ENCODE measurements at regions not wholly inside any gene's neighbourhood (a gene's known extent, or its start where the extent isn't known, plus 50 kb on each side); places are given as distances from the start of the nearest gene placed in this dataset.

DNA sequence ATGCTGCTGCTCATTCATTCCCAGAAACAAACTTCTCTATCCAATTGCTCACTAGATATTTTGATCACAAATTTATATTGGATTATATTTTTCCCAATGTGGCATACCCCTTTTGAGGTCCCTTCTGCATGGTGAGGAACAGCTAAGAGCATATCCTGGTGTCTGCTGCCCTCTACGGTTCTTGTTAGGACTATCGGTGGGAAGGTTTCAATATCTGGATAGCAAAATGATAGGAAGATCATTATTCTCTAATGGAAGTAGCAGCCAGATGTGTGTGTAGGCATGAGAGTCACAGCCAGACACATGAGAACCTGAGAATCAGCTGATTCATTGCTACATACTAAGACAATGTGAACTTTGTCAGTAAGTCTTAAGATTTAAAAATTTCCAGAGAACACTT, 1422.4 kb upstream of the MIR17HG start:
- Histone ChIP-seq H3K9me3 (ENCODE audit: control insufficient read depth, insufficient read depth, low read length) (no peaks in the 10 kb centered on the region), H3K4me3 (ENCODE audit: low read depth, low read length) (no peak overlapping the region), H3K27ac (ENCODE audit: low read depth, low read length) (no peak overlapping the region), H3K27me3 (ENCODE audit: control insufficient read depth, insufficient read depth, low read length) (no peaks in the 10 kb centered on the region)
- TF ChIP-seq, protein P1, sequence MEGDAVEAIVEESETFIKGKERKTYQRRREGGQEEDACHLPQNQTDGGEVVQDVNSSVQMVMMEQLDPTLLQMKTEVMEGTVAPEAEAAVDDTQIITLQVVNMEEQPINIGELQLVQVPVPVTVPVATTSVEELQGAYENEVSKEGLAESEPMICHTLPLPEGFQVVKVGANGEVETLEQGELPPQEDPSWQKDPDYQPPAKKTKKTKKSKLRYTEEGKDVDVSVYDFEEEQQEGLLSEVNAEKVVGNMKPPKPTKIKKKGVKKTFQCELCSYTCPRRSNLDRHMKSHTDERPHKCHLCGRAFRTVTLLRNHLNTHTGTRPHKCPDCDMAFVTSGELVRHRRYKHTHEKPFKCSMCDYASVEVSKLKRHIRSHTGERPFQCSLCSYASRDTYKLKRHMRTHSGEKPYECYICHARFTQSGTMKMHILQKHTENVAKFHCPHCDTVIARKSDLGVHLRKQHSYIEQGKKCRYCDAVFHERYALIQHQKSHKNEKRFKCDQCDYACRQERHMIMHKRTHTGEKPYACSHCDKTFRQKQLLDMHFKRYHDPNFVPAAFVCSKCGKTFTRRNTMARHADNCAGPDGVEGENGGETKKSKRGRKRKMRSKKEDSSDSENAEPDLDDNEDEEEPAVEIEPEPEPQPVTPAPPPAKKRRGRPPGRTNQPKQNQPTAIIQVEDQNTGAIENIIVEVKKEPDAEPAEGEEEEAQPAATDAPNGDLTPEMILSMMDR (IDR thresholded peaks at IDR 0.05; ENCODE audit: low read depth, low read length) = peak; percentile 59
- CTCF ChIA-PET = interaction anchor here (0.8 to 1.6 kb wide), 2 partner anchors 550 to 563 kb away, joined by 3 to 5 read pairs; no protein-coding TSS in a partner anchor
- no peak for DNase-seq (ENCODE audit: low read depth, low spot score)
- POLR2A ChIA-PET = no interaction called here

DNA sequence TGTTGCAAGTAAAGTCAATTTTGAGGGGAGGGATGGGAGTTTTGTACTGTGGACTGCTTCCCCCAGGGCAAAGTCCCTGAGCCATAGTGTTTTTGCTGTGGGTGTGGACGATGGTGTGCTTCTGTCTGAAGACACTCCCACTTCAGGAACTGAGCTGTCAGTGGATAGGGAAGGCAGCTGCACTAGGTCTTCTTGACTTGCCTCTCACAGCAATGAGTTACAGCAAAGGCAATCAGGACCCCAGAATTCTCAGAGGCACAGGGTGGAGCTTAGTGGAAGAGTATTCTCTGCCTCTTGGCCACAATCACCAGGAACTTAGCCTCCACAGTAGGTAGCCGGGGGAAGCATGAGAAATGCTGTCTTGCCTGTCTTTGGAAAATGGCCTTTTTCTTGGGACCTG, 1416.6 kb upstream of the MIR17HG start:
- no peaks in the 10 kb centered on the region for H3K9me3 ChIP-seq (ENCODE audit: control insufficient read depth, insufficient read depth, low read length)
- no peaks in the 10 kb centered on the region for H3K27me3 ChIP-seq (ENCODE audit: control insufficient read depth, insufficient read depth, low read length)
- ChIA-PET POLR2A (no interaction called here), CTCF (no interaction called here)
- no peak overlapping the region for H3K27ac ChIP-seq (ENCODE audit: low read depth, low read length)
- DNase-seq (ENCODE audit: low read depth, low spot score) = no peak
- TF ChIP-seq, protein P1 (IDR thresholded peaks at IDR 0.05; ENCODE audit: low read depth, low read length) = no peak
- H3K4me3 ChIP-seq (ENCODE audit: low read depth, low read length) = no peak overlapping the region

DNA sequence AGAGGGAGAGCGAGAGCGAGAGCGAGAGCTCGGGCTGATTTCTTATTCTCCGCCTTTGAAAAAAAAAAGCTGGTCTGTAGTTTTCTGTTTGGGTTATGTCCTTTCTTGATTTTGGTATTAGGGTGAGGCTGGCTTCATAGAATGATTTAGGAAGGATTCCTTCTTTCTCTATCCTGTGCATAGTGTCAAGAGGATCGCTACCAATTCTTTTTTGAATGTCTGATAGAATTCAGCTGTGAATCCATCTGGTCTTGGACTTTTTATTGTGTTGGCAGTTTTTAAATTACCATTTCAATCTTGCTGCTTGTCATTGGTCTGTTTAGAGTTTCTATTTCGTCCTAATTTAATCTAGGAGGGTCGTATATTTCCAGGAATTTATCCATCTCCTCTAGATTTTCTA, 1414.6 kb upstream of the MIR17HG start:
- TF ChIP-seq, protein P1 (IDR thresholded peaks at IDR 0.05; ENCODE audit: low read depth, low read length) = no peak
- H3K4me3 ChIP-seq (ENCODE audit: low read depth, low read length) = no peak overlapping the region
- H3K27me3 ChIP-seq (ENCODE audit: control insufficient read depth, insufficient read depth, low read length) = no peaks in the 10 kb centered on the region
- no peak for DNase-seq (ENCODE audit: low read depth, low spot score)
- ChIA-PET CTCF (interaction anchor here (0.7 kb wide), 1 partner anchor 22 kb away, joined by 6 read pairs; no protein-coding TSS in a partner anchor), POLR2A (no interaction called here)
- H3K27ac ChIP-seq (ENCODE audit: low read depth, low read length) = no peak overlapping the region
- no peaks in the 10 kb centered on the region for H3K9me3 ChIP-seq (ENCODE audit: control insufficient read depth, insufficient read depth, low read length)

DNA sequence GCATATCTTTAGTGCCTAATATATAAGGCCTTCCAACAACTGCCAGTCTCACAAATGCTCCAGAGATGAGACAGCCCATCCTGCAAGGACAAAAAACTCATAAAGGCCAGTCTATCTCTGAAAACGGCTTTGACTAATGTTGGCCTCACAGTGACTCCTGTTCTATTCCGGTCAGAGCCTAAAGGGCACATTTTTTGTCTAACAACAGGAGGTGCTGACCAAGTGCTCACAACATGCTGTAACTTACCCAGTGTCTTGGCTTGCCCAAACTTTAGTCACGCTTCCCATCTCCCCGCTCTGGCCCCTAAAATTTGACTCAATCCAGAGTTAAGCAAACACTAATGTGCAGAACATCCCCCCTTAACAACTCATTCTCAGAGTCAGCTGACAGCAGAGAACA, 1411.2 kb upstream of the MIR17HG start:
- Histone ChIP-seq H3K4me3 (ENCODE audit: low read depth, low read length) (no peak overlapping the region), H3K9me3 (ENCODE audit: control insufficient read depth, insufficient read depth, low read length) (no peaks in the 10 kb centered on the region), H3K27ac (ENCODE audit: low read depth, low read length) (no peak overlapping the region), H3K27me3 (ENCODE audit: control insufficient read depth, insufficient read depth, low read length) (no peaks in the 10 kb centered on the region)
- TF ChIP-seq, protein P1 (IDR thresholded peaks at IDR 0.05; ENCODE audit: low read depth, low read length) = no peak
- POLR2A ChIA-PET = no interaction called here
- no peak for DNase-seq (ENCODE audit: low read depth, low spot score)
- CTCF ChIA-PET = no interaction called here

DNA sequence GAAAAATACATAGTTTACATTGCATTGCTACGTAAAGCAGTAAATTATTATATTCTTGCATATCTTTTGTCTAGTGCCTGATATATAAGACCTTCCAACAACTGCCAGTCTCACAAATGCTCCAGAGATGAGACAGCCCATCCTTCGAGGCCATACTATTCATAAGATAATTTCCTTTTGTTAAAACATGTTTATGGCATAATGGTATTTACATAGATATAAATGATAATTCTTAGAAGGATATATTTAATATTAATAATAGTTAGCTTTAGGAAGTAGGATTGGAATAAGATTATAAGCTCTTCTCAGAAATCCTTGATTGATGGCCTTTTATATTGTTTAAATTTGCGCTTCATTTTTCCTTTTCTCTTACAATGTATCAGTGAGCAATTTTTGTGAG, 1410.1 kb upstream of the MIR17HG start:
- Histone ChIP-seq H3K27me3 (ENCODE audit: control insufficient read depth, insufficient read depth, low read length) (no peaks in the 10 kb centered on the region), H3K9me3 (ENCODE audit: control insufficient read depth, insufficient read depth, low read length) (no peaks in the 10 kb centered on the region), H3K27ac (ENCODE audit: low read depth, low read length) (no peak overlapping the region), H3K4me3 (ENCODE audit: low read depth, low read length) (no peak overlapping the region)
- TF ChIP-seq, protein P1 (IDR thresholded peaks at IDR 0.05; ENCODE audit: low read depth, low read length) = no peak
- CTCF ChIA-PET = interaction anchor here (0.6 kb wide), 1 partner anchor 8 kb away, joined by 3 read pairs; no protein-coding TSS in a partner anchor
- POLR2A ChIA-PET = no interaction called here
- DNase-seq (ENCODE audit: low read depth, low spot score) = no peak

Data from AG04450 (cell line).